Neural crest cell (in vitro differentiated cells): ENCODE measurements at regions not wholly inside any gene's neighbourhood (a gene's known extent, or its start where the extent isn't known, plus 50 kb on each side); places are given as distances from the start of the nearest gene placed in this dataset.
"Not testable (repeated sequence)": the region's sequence is repeated elsewhere in the genome, so short reads cannot be mapped to it uniquely, and the experiment has no call there.

Experiments
- DNase-seq: peaks from one replicate; pipeline ENCODE4 v3.0.0; 2021; ENCODE audit warnings: low read depth, mixed read lengths, low spot score
- H3K27ac Mint-ChIP-seq: one replicate; pipeline ENCODE4 v1.8.0; 2021; ENCODE audit warnings: mild to moderate bottlenecking, mixed read lengths; ENCODE audit not compliant: unreplicated experiment
- H3K27me3 Mint-ChIP-seq: 2 replicates; pipeline ENCODE4 v1.8.0; 2021; ENCODE audit warnings: low read depth, mild to moderate bottlenecking, mixed read lengths
- H3K36me3 Mint-ChIP-seq: 2 replicates; pipeline ENCODE4 v1.8.0; 2021; ENCODE audit warnings: low read depth, mild to moderate bottlenecking, mixed read lengths
- H3K4me1 Mint-ChIP-seq: 2 replicates; pipeline ENCODE4 v1.8.0; 2021; ENCODE audit warnings: mixed read lengths
- H3K4me3 Mint-ChIP-seq: one replicate; pipeline ENCODE4 v1.8.0; 2021; ENCODE audit warnings: mild to moderate bottlenecking, mixed read lengths
- H3K9me3 Mint-ChIP-seq: 2 replicates; pipeline ENCODE4 v1.8.0; 2021; ENCODE audit warnings: mixed read lengths
- CTCF ChIP-seq: fragments of 200-600 bp; sonication (generic); conservative IDR thresholded peaks from 2 replicates; pipeline ENCODE4 v1.5.0; 2021; ENCODE audit warnings: antibody characterized with exemption, mild to moderate bottlenecking

- TF ChIP-seq CTCF, result no peak
- H3K27ac Mint-ChIP-seq, result no peak overlapping the region
- no peak overlapping the region for H3K4me3 Mint-ChIP-seq
- no peak for DNase-seq
- peaks cover 4% of the 10 kb centered on the region for H3K4me1 Mint-ChIP-seq
- no peaks in the 10 kb centered on the region for H3K36me3 Mint-ChIP-seq
- no peaks in the 10 kb centered on the region for H3K27me3 Mint-ChIP-seq
- H3K9me3 Mint-ChIP-seq, result no peaks in the 10 kb centered on the region
Observed at GRCh38 chr1:209107535-209107934, 476.0 kb upstream of the CAMK1G start.

- peaks cover 4% of the 10 kb centered on the region for H3K4me1 Mint-ChIP-seq
- no peak overlapping the region for H3K27ac Mint-ChIP-seq
- H3K27me3 Mint-ChIP-seq, result no peaks in the 10 kb centered on the region
- no peak overlapping the region for H3K4me3 Mint-ChIP-seq
- H3K9me3 Mint-ChIP-seq, result no peaks in the 10 kb centered on the region
- no peak for TF ChIP-seq CTCF
- DNase-seq, result no peak
- H3K36me3 Mint-ChIP-seq, result no peaks in the 10 kb centered on the region
Observed at GRCh38 chr1:209109001-209109785, 474.3 kb upstream of the CAMK1G start.

- Mint-ChIP-seq H3K9me3 (no peaks in the 10 kb centered on the region), H3K27ac (no peak overlapping the region), H3K4me3 (no peak overlapping the region), H3K36me3 (no peaks in the 10 kb centered on the region), H3K4me1 (no peaks in the 10 kb centered on the region), H3K27me3 (no peaks in the 10 kb centered on the region)
- no peak for DNase-seq
- no peak for TF ChIP-seq CTCF
Observed at GRCh38 chr1:209113521-209113920, 470.0 kb upstream of the CAMK1G start.

GRCh38 chr1:209116705-209117104 is 466.8 kb upstream of the CAMK1G start:
- no peak for TF ChIP-seq CTCF
- Mint-ChIP-seq H3K9me3 (peaks cover 3% of the 10 kb centered on the region), H3K27me3 (peaks cover 3% of the 10 kb centered on the region), H3K4me3 (no peak overlapping the region), H3K36me3 (no peaks in the 10 kb centered on the region), H3K27ac (no peak overlapping the region), H3K4me1 (no peaks in the 10 kb centered on the region)
- DNase-seq, result no peak

GRCh38 chr1:209123601-209124000 is 459.9 kb upstream of the CAMK1G start:
- Mint-ChIP-seq H3K27ac (no peak overlapping the region), H3K27me3 (peaks cover 3% of the 10 kb centered on the region), H3K9me3 (peaks cover 7% of the 10 kb centered on the region), H3K4me1 (no peaks in the 10 kb centered on the region), H3K36me3 (no peaks in the 10 kb centered on the region), H3K4me3 (no peak overlapping the region)
- TF ChIP-seq CTCF, result no peak
- DNase-seq, result no peak

GRCh38 chr1:209129091-209129490 is 454.4 kb upstream of the CAMK1G start:
- not testable (repeated sequence) for H3K27ac Mint-ChIP-seq, H3K27me3 Mint-ChIP-seq, H3K36me3 Mint-ChIP-seq, H3K4me3 Mint-ChIP-seq, DNase-seq, H3K9me3 Mint-ChIP-seq, H3K4me1 Mint-ChIP-seq
